Loucy (cell line): ENCODE measurements at regions not wholly inside any gene's neighbourhood (a gene's known extent, or its start where the extent isn't known, plus 50 kb on each side); places are given as distances from the start of the nearest gene placed in this dataset.

Experiments
- H2AFZ ChIP-seq: fragments of 200-600 bp; sonication (generic); 2 replicates; pipeline ENCODE4 v1.6.0; 2016; ENCODE audit warnings: antibody characterized with exemption, mild to moderate bottlenecking, low read length, moderate library complexity
- H3F3A ChIP-seq: fragments of 200-600 bp; 2 replicates; pipeline ENCODE4 v1.6.0; 2016; ENCODE audit warnings: antibody characterized with exemption, low read depth, mild to moderate bottlenecking
- H3K27me3 ChIP-seq: fragments of 200-600 bp; sonication (generic); 2 replicates; pipeline ENCODE4 v1.6.1; 2014; ENCODE audit warnings: low read length, mild to moderate bottlenecking; ENCODE audit not compliant: insufficient read depth, poor library complexity, severe bottlenecking
- H3K36me3 ChIP-seq: fragments of 200-600 bp; sonication (generic); 2 replicates; pipeline ENCODE4 v1.6.1; 2016; ENCODE audit warnings: low read length; ENCODE audit not compliant: insufficient read depth
- H3K4me1 ChIP-seq: fragments of 200-600 bp; sonication (generic); 2 replicates; pipeline ENCODE4 v1.5.1; 2014; ENCODE audit warnings: low read length, mild to moderate bottlenecking; ENCODE audit not compliant: insufficient read depth, poor library complexity, severe bottlenecking
- H3K4me2 ChIP-seq: fragments of 200-600 bp; sonication (generic); 2 replicates; pipeline ENCODE4 v1.6.0; 2014; ENCODE audit warnings: antibody characterized with exemption, low read length, low read depth, mild to moderate bottlenecking; ENCODE audit not compliant: poor library complexity, severe bottlenecking
- H3K4me3 ChIP-seq: fragments of 200-600 bp; sonication (generic); 2 replicates; pipeline ENCODE4 v1.5.1; 2014; ENCODE audit warnings: low read length, mild to moderate bottlenecking, mixed read lengths; ENCODE audit not compliant: poor library complexity, severe bottlenecking
- H3K79me2 ChIP-seq: fragments of 200-600 bp; sonication (generic); 2 replicates; pipeline ENCODE4 v1.6.1; 2014; ENCODE audit warnings: low read length; ENCODE audit not compliant: insufficient read depth
- H3K9ac ChIP-seq: fragments of 200-600 bp; sonication (generic); 2 replicates; pipeline ENCODE4 v1.6.0; 2014; ENCODE audit warnings: mild to moderate bottlenecking, low read depth, low read length, moderate library complexity; ENCODE audit not compliant: poor library complexity, severe bottlenecking
- H3K9me2 ChIP-seq: fragments of 200-600 bp; sonication (generic); replicated peaks from 2 replicates; pipeline ENCODE4 v1.6.1; 2016; ENCODE audit warnings: low read depth, low read length, mixed read lengths
- H3K9me3 ChIP-seq: fragments of 200-600 bp; sonication (generic); 2 replicates; pipeline ENCODE4 v1.6.1; 2014; ENCODE audit warnings: mild to moderate bottlenecking, antibody characterized with exemption, low read length, low read depth; ENCODE audit not compliant: insufficient read depth
- H4K20me1 ChIP-seq: fragments of 200-600 bp; sonication (generic); 2 replicates; pipeline ENCODE4 v1.6.0; 2014; ENCODE audit warnings: antibody characterized with exemption, low read length, mild to moderate bottlenecking; ENCODE audit not compliant: insufficient read depth, poor library complexity, severe bottlenecking
- EZH2phosphoT487 ChIP-seq: fragments of 200-600 bp; IDR thresholded peaks from 2 replicates; pipeline ENCODE4 v1.6.1; 2018; ENCODE audit warnings: antibody characterized with exemption, mild to moderate bottlenecking, moderate library complexity, borderline replicate concordance
- TF ChIP-seq, protein P1 (sequence below): fragments of 200-600 bp; sonication (generic); conservative IDR thresholded peaks from 2 replicates; pipeline ENCODE4 v1.5.1; 2014; ENCODE audit warnings: mild to moderate bottlenecking, antibody characterized with exemption, low read length

GRCh38 chr7:115226410-115226809 is 304.5 kb downstream of the MDFIC start:
- Histone ChIP-seq H2AFZ (no peak overlapping the region), H3K9ac (no peak overlapping the region), H3K4me2 (no peak overlapping the region), H3K36me3 (no peaks in the 10 kb centered on the region), H3K79me2 (no peaks in the 10 kb centered on the region), H3K27me3 (no peaks in the 10 kb centered on the region), H3K4me1 (no peaks in the 10 kb centered on the region), H3K9me2 (no peaks in the 10 kb centered on the region), H3K4me3 (no peak overlapping the region), H3K9me3 (no peaks in the 10 kb centered on the region), H4K20me1 (no peaks in the 10 kb centered on the region), H3F3A (no peaks in the 10 kb centered on the region)
- no peak for TF ChIP-seq EZH2phosphoT487
- TF ChIP-seq, protein P1, sequence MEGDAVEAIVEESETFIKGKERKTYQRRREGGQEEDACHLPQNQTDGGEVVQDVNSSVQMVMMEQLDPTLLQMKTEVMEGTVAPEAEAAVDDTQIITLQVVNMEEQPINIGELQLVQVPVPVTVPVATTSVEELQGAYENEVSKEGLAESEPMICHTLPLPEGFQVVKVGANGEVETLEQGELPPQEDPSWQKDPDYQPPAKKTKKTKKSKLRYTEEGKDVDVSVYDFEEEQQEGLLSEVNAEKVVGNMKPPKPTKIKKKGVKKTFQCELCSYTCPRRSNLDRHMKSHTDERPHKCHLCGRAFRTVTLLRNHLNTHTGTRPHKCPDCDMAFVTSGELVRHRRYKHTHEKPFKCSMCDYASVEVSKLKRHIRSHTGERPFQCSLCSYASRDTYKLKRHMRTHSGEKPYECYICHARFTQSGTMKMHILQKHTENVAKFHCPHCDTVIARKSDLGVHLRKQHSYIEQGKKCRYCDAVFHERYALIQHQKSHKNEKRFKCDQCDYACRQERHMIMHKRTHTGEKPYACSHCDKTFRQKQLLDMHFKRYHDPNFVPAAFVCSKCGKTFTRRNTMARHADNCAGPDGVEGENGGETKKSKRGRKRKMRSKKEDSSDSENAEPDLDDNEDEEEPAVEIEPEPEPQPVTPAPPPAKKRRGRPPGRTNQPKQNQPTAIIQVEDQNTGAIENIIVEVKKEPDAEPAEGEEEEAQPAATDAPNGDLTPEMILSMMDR: no peak

GRCh38 chr7:115224922-115225321 is 303.0 kb downstream of the MDFIC start:
- no peaks in the 10 kb centered on the region for H3K79me2 ChIP-seq
- H3K27me3 ChIP-seq: no peaks in the 10 kb centered on the region
- H3K4me1 ChIP-seq: no peaks in the 10 kb centered on the region
- H3K36me3 ChIP-seq: no peaks in the 10 kb centered on the region
- no peak overlapping the region for H2AFZ ChIP-seq
- H3K4me3 ChIP-seq: no peak overlapping the region
- TF ChIP-seq EZH2phosphoT487: no peak
- TF ChIP-seq, protein P1: no peak
- H3K9me3 ChIP-seq: no peaks in the 10 kb centered on the region
- no peak overlapping the region for H3K4me2 ChIP-seq
- H3K9me2 ChIP-seq: no peaks in the 10 kb centered on the region
- no peak overlapping the region for H3K9ac ChIP-seq
- H3F3A ChIP-seq: no peaks in the 10 kb centered on the region
- H4K20me1 ChIP-seq: no peaks in the 10 kb centered on the region

- Histone ChIP-seq H3K27me3 (no peaks in the 10 kb centered on the region), H3K4me1 (no peaks in the 10 kb centered on the region), H3K4me2 (no peak overlapping the region), H3K36me3 (no peaks in the 10 kb centered on the region), H2AFZ (no peak overlapping the region), H3K9me3 (no peaks in the 10 kb centered on the region), H4K20me1 (no peaks in the 10 kb centered on the region), H3K9ac (no peak overlapping the region), H3K4me3 (no peak overlapping the region), H3F3A (no peaks in the 10 kb centered on the region), H3K9me2 (no peaks in the 10 kb centered on the region), H3K79me2 (no peaks in the 10 kb centered on the region)
- TF ChIP-seq, protein P1: no peak
- no peak for TF ChIP-seq EZH2phosphoT487
Observed at GRCh38 chr7:115223959-115224358, 302.1 kb downstream of the MDFIC start.
